Left renal cortex interstitium (tissue), 4 donors: ENCODE measurements at regions not wholly inside any gene's neighbourhood (a gene's known extent, or its start where the extent isn't known, plus 50 kb on each side); places are given as distances from the start of the nearest gene placed in this dataset.

Source experiments
- DNase-seq, 4 donors: peaks; one replicate each; pipeline ENCODE4 v3.0.0-alpha.2; 2013; ENCODE audit warnings: low read depth in 4 of 4, low spot score in 2 of 4, missing footprints in 1 of 4

- DNase-seq, result no peak
These were observed 115.7 kb upstream of the PPP2R3A start for GRCh38 chr3:135849827-135850226.

DNA sequence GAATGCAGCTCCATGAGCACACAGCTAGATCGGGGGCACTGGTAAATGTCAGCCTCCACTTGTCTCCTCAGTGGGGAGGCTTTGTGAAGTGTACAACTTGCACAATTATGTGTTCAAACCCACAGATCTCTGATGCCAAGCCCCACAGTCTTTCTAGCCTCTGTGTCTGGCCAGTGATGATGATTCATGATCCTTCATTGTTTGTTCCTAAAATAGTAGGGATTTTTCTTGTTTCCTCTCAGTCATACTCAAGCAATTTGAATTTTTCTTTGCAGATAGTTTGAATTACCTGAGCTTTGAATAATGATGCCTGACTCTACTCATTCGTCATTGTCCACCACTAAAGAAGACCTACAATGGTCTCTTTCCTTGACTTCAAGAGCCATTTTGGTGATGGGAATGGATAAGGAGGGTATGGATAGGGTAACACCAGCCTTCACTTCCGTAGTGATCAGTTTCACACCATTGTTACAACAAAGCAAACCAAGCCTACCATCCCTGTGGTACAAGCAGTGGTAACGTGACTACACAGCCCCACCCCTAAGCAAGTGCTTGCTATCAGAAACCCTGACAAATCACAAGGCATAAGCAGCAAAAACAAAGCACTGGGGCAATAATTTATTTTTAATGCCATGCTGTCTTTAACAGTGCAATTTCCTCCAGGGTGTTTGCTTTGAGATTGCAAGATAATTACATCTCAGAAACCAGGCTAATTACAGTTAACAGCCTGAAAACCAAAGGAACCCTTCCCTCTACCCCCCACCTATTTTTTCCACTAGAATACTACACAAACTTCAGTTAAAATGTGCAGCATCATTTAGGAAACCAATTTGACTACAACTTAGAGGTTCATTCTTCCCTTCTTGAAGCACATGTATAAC is 114.1 kb upstream of the PPP2R3A start:
- DNase-seq, result no peak

GRCh38 chr3:135853981-135854380 is 111.5 kb upstream of the PPP2R3A start:
- DNase-seq, result no peak

GRCh38 chr3:135860761-135861160 is 104.8 kb upstream of the PPP2R3A start:
- no peak for DNase-seq

- DNase-seq, result no peak
These were observed 103.2 kb upstream of the PPP2R3A start for GRCh38 chr3:135862361-135862760.

GRCh38 chr3:135864060-135864459 is 101.5 kb upstream of the PPP2R3A start:
- DNase-seq, result no peak

GRCh38 chr3:135865085-135865484 is 100.4 kb upstream of the PPP2R3A start:
- no peak for DNase-seq

DNA sequence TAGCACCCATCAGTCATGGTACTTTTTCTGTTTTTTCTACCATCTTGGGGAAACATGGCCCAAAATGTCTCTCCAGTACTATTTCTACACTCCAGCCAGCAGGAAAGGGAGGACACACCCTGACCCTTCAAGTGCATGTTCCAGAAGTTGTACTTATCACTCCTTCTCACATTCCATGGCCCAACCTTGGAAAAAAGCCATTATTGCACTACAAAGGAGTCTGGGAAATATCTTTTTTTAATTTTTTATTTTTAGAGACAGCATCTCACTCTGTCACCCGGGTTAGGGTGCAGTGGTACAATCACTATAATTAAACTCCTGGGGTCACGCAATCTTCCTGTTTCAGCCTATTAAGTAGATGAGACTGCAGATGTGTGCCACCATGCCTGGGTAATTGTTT is 100.0 kb upstream of the PPP2R3A start:
- no peak for DNase-seq

DNA sequence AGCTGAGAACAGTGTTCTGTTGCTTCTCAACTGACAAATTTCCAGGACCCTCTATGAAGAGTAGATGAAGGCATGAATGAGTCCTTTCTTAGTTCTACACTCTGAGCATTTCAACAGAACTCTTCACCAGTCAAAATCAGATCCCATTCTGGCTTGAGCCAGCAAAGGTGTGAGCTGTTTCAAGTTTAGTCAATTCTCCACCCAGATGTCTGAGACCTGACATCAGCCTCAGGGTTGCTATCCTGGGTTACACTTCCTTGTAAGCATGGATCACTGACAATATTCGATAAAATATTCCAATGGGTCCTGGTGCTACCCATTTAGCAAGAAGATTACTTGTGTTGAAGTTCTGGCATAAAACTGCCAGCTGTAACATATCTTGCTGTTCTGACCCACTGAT is 97.6 kb upstream of the PPP2R3A start:
- DNase-seq, result no peak

- no peak for DNase-seq
These were observed 96.7 kb upstream of the PPP2R3A start for GRCh38 chr3:135868801-135869200.

DNA sequence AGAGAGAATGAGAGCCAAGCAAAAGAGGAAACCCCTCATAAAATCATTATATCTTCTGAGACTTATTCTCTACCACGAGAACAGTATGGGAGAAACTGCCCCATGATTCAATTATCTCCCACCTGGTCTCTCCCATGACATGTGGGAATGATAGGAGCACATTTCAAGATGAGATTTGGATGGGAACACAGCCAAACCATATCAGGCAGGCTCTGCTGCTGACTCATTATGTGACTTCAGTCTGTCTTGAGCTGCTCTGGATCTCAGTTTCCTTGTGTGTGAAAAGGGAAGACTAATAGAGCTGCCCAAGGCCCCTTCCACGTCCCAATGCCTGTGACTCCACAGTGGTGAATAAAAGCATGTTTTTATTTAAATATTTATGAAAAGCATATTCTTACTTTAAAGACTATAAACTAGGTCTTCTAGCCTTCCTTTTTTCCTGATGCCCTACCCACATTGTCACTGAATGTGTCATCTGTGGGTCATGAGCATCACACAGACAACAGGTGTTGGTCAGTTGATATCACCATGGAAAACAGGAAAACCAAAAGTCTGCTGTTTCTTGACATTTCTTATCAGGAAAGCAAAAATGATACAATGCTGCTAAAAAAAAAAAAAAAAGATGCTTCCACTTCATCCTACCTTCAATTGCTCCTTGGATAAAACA is 96.0 kb upstream of the PPP2R3A start:
- DNase-seq, result no peak

DNA sequence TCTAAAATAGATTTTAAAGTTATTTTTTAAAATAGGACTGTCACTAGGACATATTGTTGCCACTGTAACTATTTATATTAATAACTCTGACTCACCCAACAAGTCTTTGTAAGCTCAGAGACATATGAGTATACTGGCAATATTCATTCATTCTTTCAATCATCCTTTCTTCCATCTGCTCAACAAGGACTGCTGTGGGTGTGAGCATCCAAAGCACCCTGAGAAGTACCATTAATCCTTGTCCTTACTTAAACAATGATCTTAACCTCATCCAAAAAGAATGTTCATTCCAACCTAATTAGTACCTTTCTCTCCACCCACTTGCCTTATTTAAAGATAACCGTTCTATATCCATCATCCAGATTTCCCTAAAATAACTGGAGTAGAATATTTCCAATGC is 94.2 kb upstream of the PPP2R3A start:
- DNase-seq, result no peak

GRCh38 chr3:135874035-135874434 is 91.5 kb upstream of the PPP2R3A start:
- DNase-seq, result no peak

- no peak for DNase-seq
These were observed 87.0 kb upstream of the PPP2R3A start for GRCh38 chr3:135878501-135878900.

DNA sequence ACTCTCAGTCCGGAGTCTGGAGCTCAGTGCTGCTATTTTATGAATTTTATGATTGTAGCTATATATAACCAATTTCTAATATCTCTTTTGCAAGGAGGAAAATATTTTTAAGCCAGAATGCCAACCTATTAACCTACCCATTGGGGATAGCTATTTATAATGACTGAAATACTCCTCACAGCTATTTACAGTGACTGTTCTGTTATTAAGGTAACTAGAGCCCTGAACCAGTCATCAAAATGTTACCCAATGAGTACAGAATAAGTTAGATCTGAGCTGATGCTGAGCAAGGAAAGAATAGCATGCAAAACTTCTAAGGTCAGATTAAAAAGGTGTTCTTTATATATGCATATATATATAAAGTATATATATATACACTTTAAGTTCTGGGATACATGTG is 79.6 kb upstream of the PPP2R3A start:
- DNase-seq, result no peak

- DNase-seq, result no peak
These were observed 78.3 kb upstream of the PPP2R3A start for GRCh38 chr3:135887220-135887619.

GRCh38 chr3:135889443-135889842 is 76.1 kb upstream of the PPP2R3A start:
- no peak for DNase-seq

DNA sequence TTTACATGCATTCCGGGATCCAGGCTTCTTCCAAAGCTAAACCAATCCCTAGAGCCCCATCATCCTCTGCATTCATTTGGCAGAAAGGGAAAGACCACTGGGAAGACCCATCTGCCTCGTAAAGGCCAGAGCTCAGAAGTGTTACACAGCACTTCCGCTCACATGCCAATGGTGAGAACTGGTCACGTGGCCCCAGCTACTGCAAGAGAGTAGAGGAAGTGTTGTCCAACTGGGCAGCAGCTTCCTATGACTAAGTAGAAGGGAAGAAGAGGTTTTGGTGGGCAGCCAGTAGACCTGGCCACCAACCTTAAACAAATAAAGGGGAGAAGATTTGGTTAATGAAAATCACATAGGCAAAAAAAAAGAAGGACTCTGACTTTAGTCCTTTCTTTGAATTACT is 74.4 kb upstream of the PPP2R3A start:
- DNase-seq, result no peak

DNA sequence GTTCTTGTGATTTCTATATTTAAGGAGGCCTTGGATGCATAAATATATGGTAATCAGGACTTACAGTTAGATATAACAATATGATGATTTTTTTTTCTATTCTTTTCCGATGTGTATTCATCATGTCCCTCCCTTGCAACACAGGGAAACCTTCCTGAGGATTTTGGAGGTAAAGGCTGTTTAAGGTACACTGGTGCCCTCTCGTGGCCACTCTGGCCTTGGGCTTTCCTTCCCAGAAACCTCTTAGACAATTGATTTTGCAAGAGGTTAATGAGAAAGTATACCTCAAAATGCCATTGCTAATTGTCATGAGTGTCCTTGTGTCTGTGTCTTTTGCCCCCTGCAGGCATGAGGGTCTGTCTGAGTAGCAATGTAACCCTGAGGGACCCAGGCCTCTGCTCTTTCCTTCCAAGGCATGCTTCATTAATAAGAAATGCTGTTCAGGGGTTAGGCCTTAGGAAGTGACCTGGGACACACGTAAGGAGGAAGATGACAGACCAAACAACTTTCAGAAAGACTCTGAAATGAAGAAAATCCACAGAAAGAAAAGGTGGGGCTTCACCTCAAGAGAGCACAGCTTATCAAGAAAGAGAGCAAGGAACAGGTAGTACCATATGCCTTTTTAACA is 70.3 kb upstream of the PPP2R3A start:
- DNase-seq, result peak; percentile 43 to 62 (median 54)

DNA sequence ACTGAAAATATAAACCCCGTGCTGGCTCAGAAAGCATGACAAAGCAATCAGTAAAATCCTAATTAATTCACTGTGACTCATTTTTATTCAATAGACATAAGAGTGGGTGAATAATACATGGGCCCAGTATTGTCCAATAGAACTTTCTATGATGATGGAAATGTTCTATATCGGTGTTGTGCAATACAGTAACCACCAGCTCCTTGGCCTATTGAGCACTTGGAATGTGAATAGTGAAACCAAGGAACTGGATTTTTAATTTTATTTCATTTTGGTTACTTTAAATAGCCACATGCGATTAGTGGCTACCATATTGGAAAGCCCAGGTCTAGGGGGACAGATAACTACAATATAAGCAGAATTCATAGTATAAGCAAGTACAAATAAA is 69.8 kb upstream of the PPP2R3A start:
- no peak for DNase-seq

DNA sequence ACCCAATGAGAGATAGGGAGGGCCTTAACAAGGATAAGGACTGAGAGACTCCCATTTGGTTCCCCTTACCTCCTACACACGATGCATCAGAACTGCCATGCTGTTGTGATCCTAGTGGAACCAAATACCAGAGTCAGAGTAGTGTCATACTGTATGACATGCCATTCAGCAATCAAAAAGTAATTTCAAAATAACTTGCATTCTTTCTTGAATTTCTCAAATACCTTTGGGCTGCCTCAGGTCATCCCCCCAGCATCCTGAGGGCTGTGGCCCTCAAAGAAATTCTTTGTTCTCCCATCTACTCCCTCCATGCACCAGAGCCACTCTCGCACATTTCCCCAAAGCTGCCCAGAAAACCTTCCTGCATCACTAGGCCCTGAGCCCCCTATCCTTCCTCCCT is 68.9 kb upstream of the PPP2R3A start:
- no peak for DNase-seq

DNA sequence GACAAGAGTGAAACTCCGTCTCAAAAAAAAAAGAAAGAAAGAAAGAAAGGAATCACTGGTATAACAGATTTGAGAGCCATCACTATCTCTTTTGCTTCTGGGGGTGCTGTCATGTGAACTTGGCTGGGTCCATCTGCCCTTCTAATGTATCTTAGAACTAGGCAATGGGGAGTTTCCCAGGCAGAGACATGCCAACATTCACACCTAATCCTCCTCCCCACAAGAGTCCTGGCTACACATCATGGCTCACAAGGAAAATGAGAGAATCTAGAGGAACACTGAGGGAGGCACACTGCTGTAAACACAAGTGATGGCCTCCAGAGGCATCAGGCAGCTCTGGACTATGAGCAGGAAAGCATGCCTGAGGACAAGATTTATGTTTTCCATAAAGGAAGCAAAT is 67.8 kb upstream of the PPP2R3A start:
- DNase-seq, result no peak
